M059J (cell line): ENCODE measurements at regions not wholly inside any gene's neighbourhood (a gene's known extent, or its start where the extent isn't known, plus 50 kb on each side); places are given as distances from the start of the nearest gene placed in this dataset.
"Not testable (repeated sequence)": the region's sequence is repeated elsewhere in the genome, so short reads cannot be mapped to it uniquely, and the experiment has no call there.

ENCODE experiments used
- DNase-seq: peaks from one replicate; pipeline ENCODE4 v3.0.0-alpha.2; 2012; ENCODE audit warnings: low read depth

GRCh38 chr7:45807832-45808231, 65.0 kb downstream of the CCDC201 start:
- DNase-seq = not testable (repeated sequence)

- DNase-seq = not testable (repeated sequence)
Observed at GRCh38 chr7:45802214-45802613, 70.7 kb downstream of the CCDC201 start.

GRCh38 chr7:45797264-45797663, 75.6 kb downstream of the CCDC201 start:
- DNase-seq = peak; percentile 80

- not testable (repeated sequence) for DNase-seq
Observed at GRCh38 chr7:45789641-45790040, 83.2 kb downstream of the CCDC201 start.

GRCh38 chr7:45785724-45786123, 87.2 kb downstream of the CCDC201 start:
- not testable (repeated sequence) for DNase-seq

- DNase-seq = not testable (repeated sequence)
Observed at GRCh38 chr7:45784775-45785174, 88.1 kb downstream of the CCDC201 start.
